A673 (cell line): ENCODE measurements at regions not wholly inside any gene's neighbourhood (a gene's known extent, or its start where the extent isn't known, plus 50 kb on each side); places are given as distances from the start of the nearest gene placed in this dataset.

Experiments
- EZH2 ChIP-seq: fragments of 200-600 bp; sonication (generic); IDR thresholded peaks from 2 replicates; pipeline ENCODE4 v1.6.1; 2017; ENCODE audit warnings: borderline replicate concordance, low read depth, mild to moderate bottlenecking, mixed read lengths, antibody characterized with exemption, low read length; ENCODE audit not compliant: poor library complexity, severe bottlenecking
- TF ChIP-seq, protein P1 (sequence below): fragments of 300-800, 200-600 bp; sonication (generic); conservative IDR thresholded peaks from 2 replicates; pipeline ENCODE4 v1.5.1; 2017; ENCODE audit warnings: low read depth, mild to moderate bottlenecking, antibody characterized with exemption, low read length, moderate library complexity, mixed read lengths

DNA sequence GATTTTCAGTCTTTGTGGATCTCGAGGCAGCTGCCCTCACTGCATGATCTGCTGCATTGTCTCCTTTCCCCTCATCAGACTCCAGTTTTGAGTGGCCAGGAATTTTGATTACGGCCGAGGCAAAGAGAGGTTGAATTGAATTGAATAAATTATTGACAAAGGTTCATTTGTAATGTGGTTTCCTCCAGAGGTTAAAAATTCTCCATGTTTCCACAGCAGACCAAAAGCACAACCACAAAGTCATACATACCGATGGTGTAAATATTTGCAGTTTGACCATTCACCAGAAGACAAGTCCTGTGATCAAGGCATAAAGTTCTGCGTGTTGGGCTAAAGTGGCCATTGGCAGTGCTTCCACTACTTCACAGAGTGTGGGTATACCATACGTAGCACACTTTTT, 343.8 kb upstream of the MYT1L start:
- TF ChIP-seq, protein P1, sequence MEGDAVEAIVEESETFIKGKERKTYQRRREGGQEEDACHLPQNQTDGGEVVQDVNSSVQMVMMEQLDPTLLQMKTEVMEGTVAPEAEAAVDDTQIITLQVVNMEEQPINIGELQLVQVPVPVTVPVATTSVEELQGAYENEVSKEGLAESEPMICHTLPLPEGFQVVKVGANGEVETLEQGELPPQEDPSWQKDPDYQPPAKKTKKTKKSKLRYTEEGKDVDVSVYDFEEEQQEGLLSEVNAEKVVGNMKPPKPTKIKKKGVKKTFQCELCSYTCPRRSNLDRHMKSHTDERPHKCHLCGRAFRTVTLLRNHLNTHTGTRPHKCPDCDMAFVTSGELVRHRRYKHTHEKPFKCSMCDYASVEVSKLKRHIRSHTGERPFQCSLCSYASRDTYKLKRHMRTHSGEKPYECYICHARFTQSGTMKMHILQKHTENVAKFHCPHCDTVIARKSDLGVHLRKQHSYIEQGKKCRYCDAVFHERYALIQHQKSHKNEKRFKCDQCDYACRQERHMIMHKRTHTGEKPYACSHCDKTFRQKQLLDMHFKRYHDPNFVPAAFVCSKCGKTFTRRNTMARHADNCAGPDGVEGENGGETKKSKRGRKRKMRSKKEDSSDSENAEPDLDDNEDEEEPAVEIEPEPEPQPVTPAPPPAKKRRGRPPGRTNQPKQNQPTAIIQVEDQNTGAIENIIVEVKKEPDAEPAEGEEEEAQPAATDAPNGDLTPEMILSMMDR = no peak
- no peak for TF ChIP-seq EZH2
